Smooth muscle cell (in vitro differentiated cells): ENCODE measurements at regions not wholly inside any gene's neighbourhood (a gene's known extent, or its start where the extent isn't known, plus 50 kb on each side); places are given as distances from the start of the nearest gene placed in this dataset.
A peak's percentile ranks its signal among the peaks of the same experiment; 100 is the strongest.

Experiments used
- DNase-seq: peaks from one replicate; lab custom pipeline; 2025; ENCODE audit not compliant: unreplicated experiment; lab: John Stamatoyannopoulos, UW
- H2AFZ ChIP-seq: fragments of 200-600 bp; sonication (generic); 2 replicates; pipeline ENCODE4 v1.6.0; 2016; ENCODE audit warnings: antibody characterized with exemption, low read depth, mild to moderate bottlenecking
- H3F3A ChIP-seq: fragments of 200-600 bp; sonication (generic); 2 replicates; pipeline ENCODE4 v1.6.0; 2017; ENCODE audit warnings: antibody characterized with exemption, low read depth
- H3K27ac ChIP-seq: fragments of 200-600 bp; sonication (generic); 2 replicates; pipeline ENCODE4 v1.5.1; 2016; ENCODE audit warnings: low read depth, mild to moderate bottlenecking
- H3K27me3 ChIP-seq: fragments of 200-600 bp; sonication (generic); 2 replicates; pipeline ENCODE4 v1.6.1; 2016; ENCODE audit warnings: low read depth, mild to moderate bottlenecking
- H3K36me3 ChIP-seq: fragments of 200-600 bp; sonication (generic); 2 replicates; pipeline ENCODE4 v1.5.1; 2016; ENCODE audit warnings: low read depth
- H3K4me1 ChIP-seq: fragments of 200-600 bp; sonication (generic); 2 replicates; pipeline ENCODE4 v1.5.1; 2016; ENCODE audit warnings: low read depth
- H3K4me2 ChIP-seq: fragments of 200-600 bp; sonication (generic); 2 replicates; pipeline ENCODE4 v1.6.0; 2016; ENCODE audit warnings: mild to moderate bottlenecking
- H3K4me3 ChIP-seq: fragments of 200-600 bp; sonication (generic); 2 replicates; pipeline ENCODE4 v1.5.1; 2016; ENCODE audit warnings: mild to moderate bottlenecking
- H3K79me2 ChIP-seq: fragments of 200-600 bp; sonication (generic); 2 replicates; pipeline ENCODE4 v1.6.0; 2016; ENCODE audit warnings: low read depth, mild to moderate bottlenecking
- H3K9ac ChIP-seq: fragments of 200-600 bp; sonication (generic); 2 replicates; pipeline ENCODE4 v1.6.0; 2016; ENCODE audit warnings: low read depth
- H3K9me3 ChIP-seq: fragments of 200-600 bp; sonication (generic); replicated peaks from 2 replicates; pipeline ENCODE4 v1.5.1; 2016; ENCODE audit warnings: low read depth
- H4K20me1 ChIP-seq: fragments of 200-600 bp; sonication (generic); 2 replicates; pipeline ENCODE4 v1.6.0; 2016; ENCODE audit warnings: low read depth
- CTCF ChIP-seq: fragments of 200-600 bp; sonication (generic); IDR thresholded peaks from 2 replicates; pipeline ENCODE4 v1.5.1; 2017; ENCODE audit warnings: borderline replicate concordance, mild to moderate bottlenecking, antibody characterized with exemption; ENCODE audit not compliant: insufficient read depth, poor library complexity, severe bottlenecking
- WGBS: methylation state at CpG from one replicate; pipeline ENCODE4 v1.1.7; 2016; ENCODE audit warnings: low lambda C conversion rate; 5-methylcytosine and 5-hydroxymethylcytosine counted together

- TF ChIP-seq CTCF = no peak
- Histone ChIP-seq H3K4me3 (no peak overlapping the region), H3F3A (no peaks in the 10 kb centered on the region), H3K36me3 (no peaks in the 10 kb centered on the region), H3K79me2 (no peaks in the 10 kb centered on the region), H2AFZ (no peak overlapping the region), H3K27me3 (no peaks in the 10 kb centered on the region), H3K4me2 (no peak overlapping the region), H3K4me1 (no peaks in the 10 kb centered on the region), H4K20me1 (no peaks in the 10 kb centered on the region), H3K9ac (no peak overlapping the region), H3K27ac (no peak overlapping the region), H3K9me3 (no peaks in the 10 kb centered on the region)
- no peak for DNase-seq
Observed at GRCh38 chr7:125611582-125611981, 682.0 kb upstream of the POT1 start.

- no peak overlapping the region for H3K27ac ChIP-seq
- no peaks in the 10 kb centered on the region for H4K20me1 ChIP-seq
- no peak overlapping the region for H3K9ac ChIP-seq
- H3F3A ChIP-seq = peaks cover 14% of the 10 kb centered on the region
- H3K9me3 ChIP-seq = no peaks in the 10 kb centered on the region
- no peaks in the 10 kb centered on the region for H3K79me2 ChIP-seq
- H3K36me3 ChIP-seq = no peaks in the 10 kb centered on the region
- no peak for DNase-seq
- no peak overlapping the region for H3K4me3 ChIP-seq
- no peak overlapping the region for H2AFZ ChIP-seq
- H3K27me3 ChIP-seq = no peaks in the 10 kb centered on the region
- 86% methylated on average over 3 of the region's 3 CpGs for WGBS
- TF ChIP-seq CTCF = no peak
- no peak overlapping the region for H3K4me2 ChIP-seq
- H3K4me1 ChIP-seq = no peaks in the 10 kb centered on the region
Observed at GRCh38 chr7:125606671-125607070, 677.0 kb upstream of the POT1 start.

- no peak for TF ChIP-seq CTCF
- H3K9ac ChIP-seq = no peak overlapping the region
- H3K27ac ChIP-seq = peak overlapping the region; percentile 13
- no peak overlapping the region for H3K4me3 ChIP-seq
- H2AFZ ChIP-seq = no peak overlapping the region
- no peaks in the 10 kb centered on the region for H3K4me1 ChIP-seq
- WGBS = 17% methylated on average over 2 of the region's 2 CpGs
- no peaks in the 10 kb centered on the region for H4K20me1 ChIP-seq
- no peaks in the 10 kb centered on the region for H3K36me3 ChIP-seq
- no peak for DNase-seq
- H3K9me3 ChIP-seq = no peaks in the 10 kb centered on the region
- peaks cover 14% of the 10 kb centered on the region for H3F3A ChIP-seq
- H3K79me2 ChIP-seq = no peaks in the 10 kb centered on the region
- no peaks in the 10 kb centered on the region for H3K27me3 ChIP-seq
- H3K4me2 ChIP-seq = peak overlapping the region; percentile 7
Observed at GRCh38 chr7:125605241-125605640, 675.6 kb upstream of the POT1 start.

- Histone ChIP-seq H3F3A (peaks cover 14% of the 10 kb centered on the region), H4K20me1 (no peaks in the 10 kb centered on the region), H3K27me3 (no peaks in the 10 kb centered on the region), H3K27ac (no peak overlapping the region), H2AFZ (no peak overlapping the region), H3K9ac (no peak overlapping the region), H3K79me2 (no peaks in the 10 kb centered on the region), H3K36me3 (no peaks in the 10 kb centered on the region), H3K4me3 (no peak overlapping the region), H3K4me2 (no peak overlapping the region), H3K9me3 (no peaks in the 10 kb centered on the region), H3K4me1 (peaks cover 3% of the 10 kb centered on the region)
- no peak for TF ChIP-seq CTCF
- WGBS = 92% methylated on average over 1 of the region's 1 CpG
- DNase-seq = no peak
Observed at GRCh38 chr7:125602441-125602840, 672.8 kb upstream of the POT1 start.
